IMR-90 (cell line): ENCODE measurements at regions not wholly inside any gene's neighbourhood (a gene's known extent, or its start where the extent isn't known, plus 50 kb on each side); places are given as distances from the start of the nearest gene placed in this dataset.

Experiments
- ATAC-seq: fragments of 200-7000 bp; cut with Tn5 transposase; 2 replicates; pipeline ENCODE4 v1.9.1; 2020; ENCODE audit warnings: low read depth, mild to moderate bottlenecking, moderate library complexity
- BruUV-seq: library from RNA; stranded (reverse); fragments of 400-500 nt; replicated peaks from 2 replicates; lab custom pipeline; 2021; lab: Mats Ljungman, UMichigan
- CTCF ChIA-PET: fragments of 300-600 bp; formaldehyde crosslinking; extraction: SDS; loops from one replicate; lab custom pipeline; 2021; ENCODE audit warnings: antibody characterized with exemption; lab: Yijun Ruan, JAX
- POLR2A ChIA-PET: fragments of 300-600 bp; sonication (Branson Sonifier 250); formaldehyde crosslinking; loops from one replicate; lab custom pipeline; 2022; ENCODE audit warnings: antibody characterized with exemption; ENCODE audit not compliant: unreplicated experiment; lab: Charles Lee
- DNase-seq: peaks from one replicate; pipeline ENCODE4 v3.0.0; 2013
- H2AFZ ChIP-seq: replicated peaks from 2 replicates; pipeline ENCODE3; 2013; ENCODE audit warnings: low read length, mild to moderate bottlenecking; ENCODE audit not compliant: poor library complexity
- H2AK5ac ChIP-seq: 2 replicates; pipeline ENCODE4 v1.6.1; 2013; ENCODE audit warnings: low read depth, low read length, inconsistent platforms
- H2AK9ac ChIP-seq: replicated peaks from 2 replicates; pipeline ENCODE3; 2013; ENCODE audit warnings: mild to moderate bottlenecking, low read depth, low read length, moderate library complexity; ENCODE audit not compliant: poor library complexity
- H2BK120ac ChIP-seq: 2 replicates; pipeline ENCODE4 v1.6.1; 2013; ENCODE audit warnings: low read depth, low read length, inconsistent platforms
- H2BK15ac ChIP-seq: 3 replicates; pipeline ENCODE4 v1.6.1; 2013; ENCODE audit warnings: low read depth, low read length, inconsistent platforms
- H2BK20ac ChIP-seq: 2 replicates; pipeline ENCODE4 v1.6.1; 2013; ENCODE audit warnings: low read depth, mild to moderate bottlenecking, inconsistent platforms, low read length, moderate library complexity
- H2BK5ac ChIP-seq: 2 replicates; pipeline ENCODE4 v1.6.1; 2013; ENCODE audit warnings: mild to moderate bottlenecking, low read depth, low read length, inconsistent platforms; ENCODE audit not compliant: poor library complexity, severe bottlenecking
- H3K14ac ChIP-seq: replicated peaks from 2 replicates; pipeline ENCODE4 v1.6.1; 2013; ENCODE audit warnings: low read depth, low read length, inconsistent platforms
- H3K18ac ChIP-seq: 2 replicates; pipeline ENCODE4 v1.6.1; 2013; ENCODE audit warnings: low read depth, low read length, control low read depth
- H3K23ac ChIP-seq: 2 replicates; pipeline ENCODE4 v1.6.1; 2013; ENCODE audit warnings: low read depth, low read length, inconsistent platforms
- H3K27ac ChIP-seq: 2 replicates; pipeline ENCODE4 v1.5.1; 2013; ENCODE audit warnings: mild to moderate bottlenecking, control low read depth, low read length; ENCODE audit not compliant: insufficient read depth
- H3K27me3 ChIP-seq: 2 replicates; pipeline ENCODE4 v1.6.1; 2013; ENCODE audit warnings: low read length; ENCODE audit not compliant: control insufficient read depth, insufficient read depth
- H3K36me3 ChIP-seq: 2 replicates; pipeline ENCODE4 v1.6.1; 2013; ENCODE audit warnings: low read length, mixed read lengths; ENCODE audit not compliant: control insufficient read depth, insufficient read depth
- H3K4ac ChIP-seq: 2 replicates; pipeline ENCODE4 v1.6.1; 2013; ENCODE audit warnings: low read depth, low read length, inconsistent platforms
- H3K4me1 ChIP-seq: 2 replicates; pipeline ENCODE4 v1.6.1; 2013; ENCODE audit warnings: low read length, mixed read lengths; ENCODE audit not compliant: control insufficient read depth, insufficient read depth
- H3K4me2 ChIP-seq: 2 replicates; pipeline ENCODE4 v1.6.1; 2013; ENCODE audit warnings: low read depth, mild to moderate bottlenecking, control low read depth, low read length, moderate library complexity
- H3K4me3 ChIP-seq: 2 replicates; pipeline ENCODE4 v1.5.1; 2013; ENCODE audit warnings: low read depth, mild to moderate bottlenecking, control low read depth, low read length, moderate library complexity; ENCODE audit not compliant: insufficient read depth
- H3K56ac ChIP-seq: 2 replicates; pipeline ENCODE4 v1.6.1; 2013; ENCODE audit warnings: low read length, inconsistent platforms; ENCODE audit not compliant: insufficient read depth; ENCODE audit errors: extremely low read depth
- H3K79me1 ChIP-seq, 2 experiments: 2 replicates each; pipeline ENCODE4 v1.6.1; 2013; ENCODE audit warnings: low read length in 2 of 2, inconsistent platforms in 1 of 2, low read depth in 1 of 2
- H3K9ac ChIP-seq: 2 replicates; pipeline ENCODE4 v1.6.1; 2013; ENCODE audit warnings: low read depth, low read length, control low read depth
- H3K9me1 ChIP-seq: 2 replicates; pipeline ENCODE4 v1.6.1; 2013; ENCODE audit warnings: low read length, inconsistent platforms; ENCODE audit not compliant: insufficient read depth
- H3K9me3 ChIP-seq: 2 replicates; pipeline ENCODE4 v1.6.1; 2013; ENCODE audit warnings: low read length; ENCODE audit not compliant: control insufficient read depth, insufficient read depth
- H4K20me1 ChIP-seq: 2 replicates; pipeline ENCODE4 v1.6.1; 2013; ENCODE audit warnings: low read length, inconsistent platforms; ENCODE audit not compliant: insufficient read depth
- H4K5ac ChIP-seq: 2 replicates; pipeline ENCODE4 v1.6.1; 2013; ENCODE audit warnings: mild to moderate bottlenecking, low read depth, low read length, control low read depth
- H4K8ac ChIP-seq, 2 experiments: 2 replicates each; pipeline ENCODE4 v1.6.1; 2013; ENCODE audit warnings: low read depth in 2 of 2, low read length in 2 of 2, control low read depth in 1 of 2, inconsistent platforms in 1 of 2
- H4K91ac ChIP-seq: 2 replicates; pipeline ENCODE4 v1.6.1; 2013; ENCODE audit warnings: low read depth, low read length, inconsistent platforms; ENCODE audit not compliant: insufficient read depth
- BHLHE40 ChIP-seq: fragments of 150-350 bp; IDR thresholded peaks from 2 replicates; pipeline ENCODE4 v1.6.1; 2016; ENCODE audit warnings: mild to moderate bottlenecking, low read depth, low read length
- CEBPB ChIP-seq: IDR thresholded peaks from 2 replicates; pipeline ENCODE4 v1.6.1; 2012; ENCODE audit warnings: low read depth, low read length, improper control_type of control experiment
- CTCF ChIP-seq: conservative IDR thresholded peaks from 2 replicates; pipeline ENCODE4 v1.5.1; 2012; ENCODE audit warnings: mild to moderate bottlenecking, low read depth, low read length, improper control_type of control experiment
- ELK1 ChIP-seq: fragments of 150-350 bp; IDR thresholded peaks from 2 replicates; pipeline ENCODE4 v1.6.1; 2016; ENCODE audit warnings: low read depth, mild to moderate bottlenecking, low read length, moderate library complexity, borderline replicate concordance
- MAFK ChIP-seq: IDR thresholded peaks from 2 replicates; pipeline ENCODE4 v1.6.1; 2012; ENCODE audit warnings: low read depth, low read length, improper control_type of control experiment
- MAZ ChIP-seq: IDR thresholded peaks from 2 replicates; pipeline ENCODE4 v1.6.1; 2012; ENCODE audit warnings: low read depth, mild to moderate bottlenecking, low read length, improper control_type of control experiment, moderate library complexity, borderline replicate concordance
- NFE2L2 ChIP-seq: fragments of 150-350 bp; IDR thresholded peaks from 2 replicates; pipeline ENCODE4 v1.6.1; 2016; ENCODE audit warnings: low read depth, mild to moderate bottlenecking, low read length
- POLR2A ChIP-seq: IDR thresholded peaks from 2 replicates; pipeline ENCODE4 v1.6.1; 2012; ENCODE audit warnings: mild to moderate bottlenecking, low read depth, low read length
- RCOR1 ChIP-seq: IDR thresholded peaks from 2 replicates; pipeline ENCODE4 v1.6.1; 2012; ENCODE audit warnings: mild to moderate bottlenecking, low read length, improper control_type of control experiment; ENCODE audit not compliant: insufficient replicate concordance
- RFX5 ChIP-seq: IDR thresholded peaks from 2 replicates; pipeline ENCODE4 v1.8.0; 2012; ENCODE audit warnings: low read depth, mild to moderate bottlenecking, low read length, moderate library complexity
- SMC3 ChIP-seq: fragments of 150-350 bp; IDR thresholded peaks from 2 replicates; pipeline ENCODE4 v1.6.1; 2016; ENCODE audit warnings: low read depth, mild to moderate bottlenecking, antibody characterized with exemption, low read length, moderate library complexity
- USF2 ChIP-seq: fragments of 150-350 bp; IDR thresholded peaks from 2 replicates; pipeline ENCODE4 v1.6.1; 2017; ENCODE audit warnings: mild to moderate bottlenecking, antibody characterized with exemption, low read length, low read depth
- WGBS, 2 experiments: methylation state at CpG; one replicate each; pipeline versions ENCODE4 v1.1.5 to v1.1.7; 2013; ENCODE audit warnings: missing lambda C conversion rate in 2 of 2; ENCODE audit not compliant: insufficient read length in 1 of 2; ENCODE audit errors: extremely low coverage in 2 of 2; 5-methylcytosine and 5-hydroxymethylcytosine counted together
- dilution Hi-C: fragments of 300-500 bp; cut with HindIII; formaldehyde crosslinking; loops from one replicate; pipeline ENCODE4 v1.14.3; 2018; ENCODE audit warnings: low sequenced_read_pairs; ENCODE audit not compliant: unreplicated experiment
- in situ Hi-C: fragments of 300-500 bp; cut with MboI; formaldehyde crosslinking; loops from 3 replicates; pipeline ENCODE4 v1.14.3; 2019; ENCODE audit warnings: low sequenced_read_pairs, inconsistent platforms, mixed read lengths
- intact Hi-C: fragments of 100-400 bp; cut with micrococcal nuclease; formaldehyde crosslinking; loops from 2 replicates; pipeline ENCODE4 v1.10.0; 2022

- Histone ChIP-seq H4K5ac (no peak overlapping the region), H3K36me3 (no peaks in the 10 kb centered on the region), H3K4me2 (no peak overlapping the region), H3K23ac (no peak overlapping the region), H3K56ac (no peak overlapping the region), H3K18ac (no peak overlapping the region), H3K4me3 (no peak overlapping the region), H4K91ac (no peak overlapping the region), H2AK5ac (no peak overlapping the region), H3K79me1 (no peaks in the 10 kb centered on the region), H3K4ac (no peak overlapping the region), H3K9me3 (no peaks in the 10 kb centered on the region), H3K4me1 (no peaks in the 10 kb centered on the region; the same call in 1 of the 2 replicates), H2BK15ac (no peak overlapping the region), H2BK120ac (no peak overlapping the region), H4K8ac (no peak overlapping the region), H2AFZ (no peak overlapping the region), H3K9me1 (no peaks in the 10 kb centered on the region; the same call in 1 of the 2 replicates), H3K14ac (no peak overlapping the region), H2BK5ac (no peak overlapping the region), H3K27ac (no peak overlapping the region), H3K9ac (no peak overlapping the region), H2AK9ac (no peak overlapping the region), H3K27me3 (peaks cover 12% of the 10 kb centered on the region), H2BK20ac (no peak overlapping the region), H4K20me1 (no peaks in the 10 kb centered on the region)
- ChIA-PET CTCF (no interaction called here), POLR2A (no interaction called here)
- WGBS, 2 experiments: 86% methylated on average over 1 of the region's 15 CpGs; no CpG with 5 or more reads in 1 of the 2 experiments
- intact Hi-C loops: no loop called here
- in situ Hi-C loops: no loop called here
- TF ChIP-seq BHLHE40: no peak
- TF ChIP-seq CEBPB: no peak
- no peak for TF ChIP-seq POLR2A
- no peak for TF ChIP-seq RFX5
- no peak for TF ChIP-seq MAZ
- no peak for TF ChIP-seq SMC3
- TF ChIP-seq USF2: no peak
- no peak for TF ChIP-seq ELK1
- TF ChIP-seq MAFK: no peak
- TF ChIP-seq CTCF: no peak
- TF ChIP-seq NFE2L2: no peak
- TF ChIP-seq RCOR1: no peak
- DNase-seq (no peak), ATAC-seq (no peak)
- BruUV-seq: no TSS peak
- dilution Hi-C loops: no loop called here
Observed at GRCh38 chr1:47574451-47575165, 136.8 kb downstream of the FOXD2 start.
